NCI-H526 (cell line): ENCODE measurements at regions not wholly inside any gene's neighbourhood (a gene's known extent, or its start where the extent isn't known, plus 50 kb on each side); places are given as distances from the start of the nearest gene placed in this dataset.
"Not testable (repeated sequence)": the region's sequence is repeated elsewhere in the genome, so short reads cannot be mapped to it uniquely, and the experiment has no call there.

Experiments used
- DNase-seq, 2 experiments: peaks; one replicate each; lab custom pipeline; 2025; lab: John Stamatoyannopoulos, UW

- DNase-seq, result no peak
Measured at GRCh38 chr11:15300341-15300740, 185.6 kb downstream of the INSC start.

- DNase-seq, result peak in 1 of 2 experiments; percentile 25
Measured at GRCh38 chr11:15307619-15308024, 192.9 kb downstream of the INSC start.

GRCh38 chr11:15308840-15309239 is 194.1 kb downstream of the INSC start:
- no peak for DNase-seq

GRCh38 chr11:15309296-15309695 is 194.6 kb downstream of the INSC start:
- no peak for DNase-seq

GRCh38 chr11:15313862-15314261 is 199.1 kb downstream of the INSC start:
- no peak for DNase-seq

- no peak for DNase-seq
Measured at GRCh38 chr11:15318814-15319213, 204.1 kb downstream of the INSC start.

GRCh38 chr11:15326520-15326919 is 211.8 kb downstream of the INSC start:
- DNase-seq, result no peak

GRCh38 chr11:15327786-15328231 is 213.1 kb downstream of the INSC start:
- peak; percentile 96 for DNase-seq

GRCh38 chr11:15333407-15333806 is 218.7 kb downstream of the INSC start:
- no peak for DNase-seq

GRCh38 chr11:15334766-15335165 is 220.0 kb downstream of the INSC start:
- DNase-seq, result no peak

GRCh38 chr11:15336021-15336420 is 221.3 kb downstream of the INSC start:
- no peak for DNase-seq

GRCh38 chr11:15339302-15339701 is 224.6 kb downstream of the INSC start:
- no peak for DNase-seq

- DNase-seq, result no peak
Measured at GRCh38 chr11:15341587-15341986, 226.9 kb downstream of the INSC start.

GRCh38 chr11:15342163-15342562 is 227.4 kb downstream of the INSC start:
- DNase-seq, result no peak

- DNase-seq, result no peak
Measured at GRCh38 chr11:15346907-15347306, 232.2 kb downstream of the INSC start.

- DNase-seq, result no peak
Measured at GRCh38 chr11:15347969-15348734, 233.4 kb downstream of the INSC start.

GRCh38 chr11:15349413-15349812 is 234.7 kb downstream of the INSC start:
- DNase-seq, result no peak

- no peak for DNase-seq
Measured at GRCh38 chr11:15361316-15361715, 246.6 kb downstream of the INSC start.

- DNase-seq, result not testable (repeated sequence)
Measured at GRCh38 chr11:15365286-15365685, 250.6 kb downstream of the INSC start.

GRCh38 chr11:15367695-15368094 is 253.0 kb downstream of the INSC start:
- no peak for DNase-seq

- DNase-seq, result no peak
Measured at GRCh38 chr11:15370495-15371147, 255.9 kb downstream of the INSC start.

- DNase-seq, result no peak
Measured at GRCh38 chr11:15371533-15371932, 256.8 kb downstream of the INSC start.

- DNase-seq, result no peak
Measured at GRCh38 chr11:15374418-15374817, 259.7 kb downstream of the INSC start.

- no peak for DNase-seq
Measured at GRCh38 chr11:15378941-15379340, 264.2 kb downstream of the INSC start.
